CD4-positive, alpha-beta T cell treated with Interleukin-17A for 1 hour (primary cell): ENCODE measurements at regions not wholly inside any gene's neighbourhood (a gene's known extent, or its start where the extent isn't known, plus 50 kb on each side); places are given as distances from the start of the nearest gene placed in this dataset.

ENCODE experiments used
- DNase-seq: peaks from one replicate; pipeline ENCODE4 v3.0.0-alpha.2; 2020

- DNase-seq: no peak
Observed at GRCh38 chr12:94071258-94071657, 77.1 kb upstream of the PLXNC1 start.

- no peak for DNase-seq
Observed at GRCh38 chr12:94073441-94074051, 74.8 kb upstream of the PLXNC1 start.

- DNase-seq: no peak
Observed at GRCh38 chr12:94074216-94074979, 74.0 kb upstream of the PLXNC1 start.

- no peak for DNase-seq
Observed at GRCh38 chr12:94074980-94075629, 73.3 kb upstream of the PLXNC1 start.

GRCh38 chr12:94077209-94077608 is 71.2 kb upstream of the PLXNC1 start:
- no peak for DNase-seq

- DNase-seq: no peak
Observed at GRCh38 chr12:94078138-94078723, 70.1 kb upstream of the PLXNC1 start.

- no peak for DNase-seq
Observed at GRCh38 chr12:94078736-94079509, 69.5 kb upstream of the PLXNC1 start.

- DNase-seq: no peak
Observed at GRCh38 chr12:94079566-94080340, 68.6 kb upstream of the PLXNC1 start.

- DNase-seq: no peak
Observed at GRCh38 chr12:94080341-94081009, 67.9 kb upstream of the PLXNC1 start.

GRCh38 chr12:94082690-94083089 is 65.7 kb upstream of the PLXNC1 start:
- no peak for DNase-seq

- DNase-seq: no peak
Observed at GRCh38 chr12:94089891-94090290, 58.5 kb upstream of the PLXNC1 start.

GRCh38 chr12:94091624-94092023 is 56.8 kb upstream of the PLXNC1 start:
- no peak for DNase-seq

- DNase-seq: no peak
Observed at GRCh38 chr12:94092516-94093241, 55.7 kb upstream of the PLXNC1 start.

GRCh38 chr12:94094700-94095099 is 53.7 kb upstream of the PLXNC1 start:
- DNase-seq: no peak

GRCh38 chr12:94095618-94096017 is 52.8 kb upstream of the PLXNC1 start:
- no peak for DNase-seq

GRCh38 chr12:94098466-94098865 is 49.9 kb upstream of the PLXNC1 start:
- no peak for DNase-seq
